Umbilical cord (tissue), 1 donor: ENCODE measurements at regions not wholly inside any gene's neighbourhood (a gene's known extent, or its start where the extent isn't known, plus 50 kb on each side); places are given as distances from the start of the nearest gene placed in this dataset.
"Not testable (repeated sequence)": the region's sequence is repeated elsewhere in the genome, so short reads cannot be mapped to it uniquely, and the experiment has no call there.

Source experiments
- DNase-seq: peaks from one replicate; pipeline ENCODE4 v3.0.0-alpha.2; 2015; ENCODE audit warnings: low spot score

DNA sequence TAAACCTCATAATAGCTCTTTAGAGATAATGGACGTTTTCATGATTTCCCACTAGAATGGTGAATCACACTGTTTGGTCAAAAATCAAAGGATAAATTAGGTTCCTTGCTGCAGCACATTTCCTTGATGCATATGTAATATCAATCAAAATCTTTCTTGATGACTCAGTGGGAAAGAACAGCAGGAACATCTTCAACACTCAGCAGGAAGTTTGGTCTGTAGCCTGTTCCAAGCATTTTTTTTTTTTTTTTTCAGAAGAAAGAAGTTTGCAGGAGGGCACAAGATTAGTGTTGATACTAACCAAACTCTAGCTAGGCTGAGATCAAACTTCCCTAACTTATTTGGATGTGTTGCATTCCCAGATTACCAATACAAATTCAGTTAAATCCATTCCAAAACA is 1529.8 kb downstream of the FAM181B start:
- no peak for DNase-seq

GRCh38 chr11:81197396-81197795 is 1536.3 kb downstream of the FAM181B start:
- no peak for DNase-seq

- DNase-seq: peak; percentile 31
Measured at GRCh38 chr11:81192516-81192915, 1541.1 kb downstream of the FAM181B start.

DNA sequence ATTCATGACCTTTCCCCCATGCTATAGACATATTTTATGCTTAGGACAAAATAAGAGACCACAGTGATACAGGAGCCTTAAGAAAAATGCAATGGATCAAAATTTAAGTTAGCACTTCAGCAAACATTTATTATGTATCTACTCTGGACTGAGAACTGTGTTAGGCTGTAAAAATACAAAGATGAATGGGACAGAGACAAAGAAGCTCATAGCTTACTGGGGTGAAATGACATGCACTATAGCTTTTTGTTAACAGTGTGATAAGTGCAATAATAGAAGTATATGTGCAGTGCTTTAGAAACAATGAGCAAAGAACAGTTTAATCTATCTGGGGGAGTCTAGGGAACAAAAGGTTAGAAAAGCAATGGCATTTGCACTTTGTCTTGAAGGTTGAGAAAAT is 1543.1 kb downstream of the FAM181B start:
- DNase-seq: no peak

DNA sequence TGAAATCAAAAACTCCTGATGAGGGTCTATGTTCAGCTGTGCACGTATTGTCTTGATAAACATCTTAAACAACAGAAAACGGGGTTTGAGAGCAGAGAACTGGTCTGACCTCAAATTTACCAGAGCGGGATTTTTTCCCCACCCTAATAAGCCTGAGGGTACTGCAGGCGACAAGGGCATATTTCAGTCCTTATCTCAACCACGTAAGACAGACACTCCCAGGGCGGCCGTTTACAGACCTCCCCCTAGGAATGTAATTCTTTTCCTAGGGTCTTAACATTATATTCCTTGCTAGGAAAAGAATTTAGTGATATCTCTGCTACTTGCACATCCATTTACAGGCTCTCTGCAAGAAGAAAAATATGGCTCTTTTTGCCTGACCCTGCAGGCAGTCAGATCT is 1546.6 kb downstream of the FAM181B start:
- not testable (repeated sequence) for DNase-seq

DNA sequence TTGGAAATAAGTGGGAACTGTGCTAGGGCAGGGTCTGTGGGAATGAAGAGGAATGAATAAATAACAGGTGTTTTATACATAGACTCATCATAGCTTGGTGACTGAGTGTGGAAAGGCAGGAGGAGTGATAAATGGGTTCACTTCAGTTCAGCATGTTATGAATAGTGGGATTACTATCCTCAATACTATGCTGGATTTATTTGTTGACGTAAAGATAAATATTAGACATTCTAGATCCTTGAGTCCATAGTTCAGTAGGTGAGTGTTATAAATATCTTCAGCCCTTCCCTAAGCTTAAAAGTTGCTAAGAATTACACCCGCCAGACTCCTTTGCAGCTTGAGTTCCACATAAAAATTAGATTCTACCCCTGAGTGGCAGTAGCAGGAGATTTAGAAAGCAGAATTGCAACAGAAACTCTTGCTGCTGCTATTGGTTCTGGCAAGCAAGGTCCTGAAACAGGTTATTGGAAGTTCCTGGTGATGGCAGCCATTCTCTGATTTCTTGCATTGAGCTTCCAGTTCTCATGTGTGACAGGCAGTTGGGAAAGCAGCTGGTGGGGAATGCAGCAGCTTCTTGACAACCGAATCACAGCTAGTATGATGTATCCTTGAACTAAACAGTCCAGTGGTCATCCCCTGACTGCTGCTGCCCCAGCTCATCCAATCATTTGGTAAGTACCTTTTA is 1558.9 kb downstream of the FAM181B start:
- no peak for DNase-seq

DNA sequence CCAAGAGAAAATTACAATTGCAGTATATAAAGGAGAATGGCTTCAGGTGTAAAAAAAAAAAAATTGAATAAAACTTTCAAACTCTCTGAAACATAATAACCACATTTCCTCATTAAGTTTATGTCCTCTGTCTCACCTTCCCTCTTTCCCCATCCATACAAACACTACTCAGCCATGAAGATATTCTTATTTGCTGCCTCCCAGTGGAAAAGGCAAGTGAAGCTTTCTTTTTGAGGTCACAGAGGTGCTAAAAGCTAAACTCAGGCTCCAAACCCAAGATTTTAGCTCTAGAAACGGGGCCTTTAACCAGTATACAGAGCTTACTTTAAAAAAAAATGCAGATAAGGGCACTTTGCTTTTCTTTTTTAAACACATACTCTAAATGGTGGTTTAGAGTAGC is 1568.5 kb downstream of the FAM181B start:
- DNase-seq: peak; percentile 10

DNA sequence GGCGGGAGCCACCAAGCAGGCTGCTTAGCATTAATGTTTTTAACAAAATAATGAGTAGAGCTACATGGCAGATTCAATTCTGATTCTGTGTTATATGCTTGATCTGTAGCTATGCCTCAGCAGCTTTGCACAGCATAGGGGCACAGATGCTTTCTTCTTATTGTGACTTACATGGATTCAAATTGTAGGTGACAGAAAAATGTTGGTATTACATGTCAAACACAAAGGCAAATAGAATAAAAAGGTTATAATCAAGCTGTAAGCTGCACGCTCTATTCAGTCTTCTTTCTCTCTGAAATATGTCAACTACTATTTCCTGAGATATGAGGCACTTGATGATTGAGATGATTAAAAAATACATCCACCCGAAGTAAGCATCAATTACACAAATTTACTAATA is 1573.8 kb downstream of the FAM181B start:
- no peak for DNase-seq

- no peak for DNase-seq
Measured at GRCh38 chr11:81135570-81135969, 1598.1 kb downstream of the FAM181B start.

DNA sequence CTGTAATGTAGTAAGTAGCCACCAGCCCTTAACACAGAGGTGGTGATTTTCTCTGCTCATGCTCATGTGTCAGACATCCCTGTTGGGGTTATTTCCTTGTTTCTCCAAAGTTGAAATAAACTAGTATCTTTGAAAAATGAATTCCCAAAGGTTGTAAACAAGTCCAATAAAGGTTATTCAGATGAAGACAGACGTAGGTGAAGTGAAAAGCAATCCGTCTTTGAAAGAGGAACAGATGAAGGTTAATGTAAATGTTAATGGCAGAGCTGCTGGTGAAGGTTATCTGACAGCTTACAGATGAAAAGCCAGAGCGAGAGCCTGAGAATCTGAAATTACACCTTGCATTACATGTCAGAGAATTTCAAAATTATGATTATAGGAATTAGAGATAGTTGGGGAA is 1604.0 kb downstream of the FAM181B start:
- no peak for DNase-seq

DNA sequence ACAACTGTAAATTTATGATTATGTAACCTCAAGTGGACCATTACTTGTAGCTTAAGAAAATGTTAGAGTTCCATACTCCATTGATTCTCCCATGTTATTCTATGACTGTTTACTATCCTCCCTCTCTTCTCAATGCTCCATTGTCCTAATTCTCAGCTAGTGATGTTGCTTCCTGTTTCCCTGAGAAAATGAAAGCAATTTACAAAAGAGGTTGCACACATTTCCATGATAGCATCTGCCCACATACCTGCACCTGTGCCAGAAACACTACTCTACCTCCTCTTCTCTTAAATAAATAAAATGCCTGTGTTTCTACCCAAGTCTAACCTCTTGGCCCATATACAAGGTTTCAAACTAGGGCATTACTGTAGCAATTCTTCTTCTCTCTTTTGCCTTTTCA is 1620.9 kb downstream of the FAM181B start:
- DNase-seq: no peak

GRCh38 chr11:81104051-81104450 is 1629.6 kb downstream of the FAM181B start:
- DNase-seq: no peak

GRCh38 chr11:81098471-81098870 is 1635.2 kb downstream of the FAM181B start:
- no peak for DNase-seq

DNA sequence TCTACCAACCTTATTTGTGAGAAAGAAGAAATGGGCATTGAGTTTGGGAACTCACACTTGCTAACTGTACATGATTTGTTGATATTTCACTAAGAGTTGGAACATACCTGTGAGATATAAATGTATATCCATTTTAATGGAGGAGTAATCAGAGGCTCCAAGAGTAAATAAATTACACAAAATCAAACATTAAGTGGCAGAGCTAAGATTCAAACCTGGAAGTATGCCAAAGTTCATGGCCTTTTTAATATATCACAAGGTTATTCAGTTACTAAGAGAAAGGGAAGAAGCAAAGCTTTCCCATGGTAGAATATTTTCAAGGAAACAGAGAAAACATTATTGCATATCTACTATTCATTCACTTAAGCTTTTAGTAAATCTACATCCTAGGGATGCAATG is 1641.1 kb downstream of the FAM181B start:
- no peak for DNase-seq

DNA sequence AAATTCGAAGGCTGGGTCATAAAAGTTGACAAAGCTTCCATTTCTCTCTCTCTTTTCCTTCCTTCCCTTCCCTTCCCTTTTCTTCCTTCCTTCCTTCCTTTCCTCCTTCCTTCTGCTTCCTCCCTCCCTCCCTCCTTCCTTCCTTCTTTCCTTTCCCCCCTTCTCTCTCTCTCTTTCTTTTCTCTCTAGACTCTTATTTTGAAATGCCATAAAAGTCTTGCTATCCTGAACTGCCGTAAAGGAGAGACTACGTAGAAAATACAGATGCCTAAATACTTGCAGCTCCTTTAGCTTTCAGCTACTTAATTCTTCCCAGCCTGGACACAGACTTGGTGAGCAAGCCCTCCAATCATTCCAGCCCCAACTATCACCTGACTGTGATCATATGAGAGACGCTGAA is 1644.4 kb downstream of the FAM181B start:
- no peak for DNase-seq

GRCh38 chr11:81080476-81080875 is 1639.6 kb upstream of the TENM4 start:
- DNase-seq: no peak

DNA sequence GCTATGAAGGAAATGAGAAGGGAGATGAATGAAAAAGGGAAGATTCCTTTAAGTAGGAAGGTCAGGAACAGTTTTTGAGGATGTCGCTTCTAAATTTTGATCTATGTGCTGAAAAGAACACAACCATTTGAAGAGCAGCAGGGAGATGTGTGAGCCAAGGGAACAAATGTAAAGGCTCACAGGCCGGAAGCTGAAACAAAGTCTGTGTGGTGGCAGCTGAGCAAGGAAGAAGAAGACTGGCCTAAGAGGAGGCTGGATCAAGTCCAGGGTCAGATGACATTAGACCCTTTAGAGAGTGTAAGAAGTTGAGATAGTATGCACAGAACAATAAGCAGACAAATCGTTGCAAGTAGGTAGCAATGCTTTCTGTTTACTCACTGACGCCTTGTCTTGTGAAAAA is 1631.4 kb upstream of the TENM4 start:
- DNase-seq: peak; percentile 7

DNA sequence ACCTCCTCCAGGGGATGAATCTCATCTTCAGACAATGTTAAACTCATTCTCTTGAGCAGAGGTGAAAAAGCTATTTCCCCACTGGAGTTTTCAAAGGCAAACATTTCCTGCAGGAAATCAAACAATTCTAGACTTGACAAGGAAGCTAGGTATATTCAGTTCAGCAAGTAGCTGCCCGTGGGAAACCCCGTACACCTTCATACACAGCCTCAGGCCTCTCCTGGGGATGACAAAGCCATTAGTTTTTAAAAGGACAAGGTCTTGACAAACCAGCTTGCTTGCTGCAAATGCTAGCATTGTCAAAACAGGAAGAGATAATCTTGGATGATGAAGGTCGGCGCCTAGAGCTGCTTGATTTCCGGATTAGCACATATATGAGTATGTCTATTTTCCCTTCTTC is 1630.8 kb upstream of the TENM4 start:
- peak; percentile 68 for DNase-seq

- peak; percentile 9 for DNase-seq
Measured at GRCh38 chr11:81070948-81071347, 1630.1 kb upstream of the TENM4 start.

DNA sequence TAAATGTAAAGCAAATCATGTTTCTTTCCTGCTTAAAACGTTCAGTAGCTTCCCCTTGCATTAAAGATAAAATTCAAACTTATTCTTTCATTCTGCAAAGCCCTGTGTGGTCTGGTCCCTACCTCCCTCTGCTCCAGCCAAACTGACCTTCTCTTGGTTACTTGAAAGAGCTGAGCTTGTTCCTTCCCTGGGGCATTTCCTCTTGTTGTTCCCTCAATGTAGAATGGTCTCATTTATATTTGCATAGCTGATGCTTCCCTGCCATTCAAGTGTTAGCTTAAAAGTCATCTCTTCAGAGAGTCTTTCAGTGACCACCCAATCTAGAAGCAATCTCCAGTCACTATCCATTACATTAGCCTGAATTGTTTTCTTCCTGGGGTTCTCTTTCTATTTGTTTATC is 1618.5 kb upstream of the TENM4 start:
- no peak for DNase-seq

DNA sequence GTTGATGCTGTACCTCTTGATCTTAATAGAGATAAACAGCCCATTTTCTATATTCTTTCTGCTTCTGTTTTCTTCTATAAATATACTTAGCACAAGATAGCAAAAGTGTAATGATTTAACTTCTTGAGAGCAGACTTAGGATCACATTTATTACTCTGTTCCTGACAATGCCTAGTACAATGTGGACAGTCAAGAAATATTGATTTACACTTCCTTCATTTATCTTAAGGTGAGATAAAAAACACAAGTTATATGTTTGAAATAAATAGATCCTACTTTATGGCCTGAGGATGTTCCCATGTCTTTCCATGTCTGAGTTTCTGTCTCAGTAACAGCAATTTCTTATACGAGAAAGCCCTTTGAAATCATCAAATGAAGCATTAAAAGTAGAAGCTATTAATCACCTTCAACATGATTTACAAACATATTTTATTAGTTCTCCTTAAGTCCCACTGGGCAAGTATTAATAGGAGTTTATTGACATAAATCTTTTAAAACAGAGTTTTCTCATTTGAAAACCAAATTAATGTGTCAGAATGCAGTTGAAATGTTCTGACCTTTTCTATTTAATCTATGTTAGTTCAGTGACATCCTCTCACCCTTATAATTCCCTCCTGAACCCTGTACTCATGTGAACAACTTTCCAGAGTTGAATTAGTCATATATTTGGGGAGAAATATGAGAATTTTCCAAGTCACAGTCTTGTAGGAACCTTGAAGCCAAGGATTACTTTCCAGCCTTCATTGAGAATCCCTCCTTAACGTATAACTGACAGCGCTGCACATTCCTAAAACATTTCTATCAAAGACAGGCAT is 1611.7 kb upstream of the TENM4 start:
- DNase-seq: peak; percentile 50

GRCh38 chr11:81039916-81040524 is 1599.2 kb upstream of the TENM4 start:
- peak; percentile 10 for DNase-seq
